HEK293 (cell line): ENCODE measurements at regions not wholly inside any gene's neighbourhood (a gene's known extent, or its start where the extent isn't known, plus 50 kb on each side); places are given as distances from the start of the nearest gene placed in this dataset.

Experiments used
- CTCF ChIP-seq: fragments of 450-650 bp; formaldehyde crosslinking; IDR thresholded peaks from 2 replicates; pipeline ENCODE4 v1.5.1; 2016; ENCODE audit warnings: missing biosample characterization, missing genetic modification characterization
- KLF16 ChIP-seq: fragments of 450-650 bp; formaldehyde crosslinking; IDR thresholded peaks from 2 replicates; pipeline ENCODE4 v1.5.1; 2017; ENCODE audit warnings: missing biosample characterization, missing genetic modification characterization
- REPIN1 ChIP-seq: fragments of 450-650 bp; formaldehyde crosslinking; IDR thresholded peaks from 2 replicates; pipeline ENCODE4 v1.5.1; 2017; ENCODE audit warnings: missing biosample characterization, missing genetic modification characterization, low read depth
- REST ChIP-seq: fragments of 450-650 bp; formaldehyde crosslinking; IDR thresholded peaks from 2 replicates; pipeline ENCODE4 v1.5.1; 2016; ENCODE audit warnings: missing biosample characterization, missing genetic modification characterization
- TCF7L2 ChIP-seq: IDR thresholded peaks from 2 replicates; pipeline ENCODE4 v1.6.1; 2011; ENCODE audit warnings: low read depth, mild to moderate bottlenecking, inconsistent platforms, low read length, moderate library complexity, borderline replicate concordance
- YY1 ChIP-seq: fragments of 450-650 bp; formaldehyde crosslinking; IDR thresholded peaks from 2 replicates; pipeline ENCODE4 v1.5.1; 2018; ENCODE audit warnings: missing biosample characterization, missing genetic modification characterization
- ZEB2 ChIP-seq: fragments of 450-650 bp; formaldehyde crosslinking; IDR thresholded peaks from 2 replicates; pipeline ENCODE4 v1.5.1; 2016; ENCODE audit warnings: missing biosample characterization, missing genetic modification characterization
- ZFHX2 ChIP-seq: fragments of 450-650 bp; formaldehyde crosslinking; conservative IDR thresholded peaks from 2 replicates; pipeline ENCODE4 v1.5.1; 2016; ENCODE audit warnings: missing biosample characterization, missing genetic modification characterization
- ZNF175 ChIP-seq: fragments of 450-650 bp; formaldehyde crosslinking; IDR thresholded peaks from 2 replicates; pipeline ENCODE4 v1.5.1; 2016; ENCODE audit warnings: missing biosample characterization, missing genetic modification characterization
- ZNF211 ChIP-seq: fragments of 450-650 bp; formaldehyde crosslinking; IDR thresholded peaks from 2 replicates; pipeline ENCODE4 v1.5.1; 2016; ENCODE audit warnings: low read depth, missing biosample characterization, missing genetic modification characterization
- ZNF488 ChIP-seq: fragments of 450-650 bp; formaldehyde crosslinking; IDR thresholded peaks from 2 replicates; pipeline ENCODE4 v1.5.1; 2016; ENCODE audit warnings: missing biosample characterization, missing genetic modification characterization
- ZNF560 ChIP-seq: fragments of 450-650 bp; formaldehyde crosslinking; IDR thresholded peaks from 2 replicates; pipeline ENCODE4 v1.5.1; 2017; ENCODE audit warnings: missing biosample characterization, missing genetic modification characterization, borderline replicate concordance
- ZNF561 ChIP-seq: fragments of 450-650 bp; IDR thresholded peaks from 2 replicates; pipeline ENCODE4 v1.5.1; 2018; ENCODE audit warnings: missing biosample characterization, missing genetic modification characterization, borderline replicate concordance
- ZNF707 ChIP-seq: fragments of 450-650 bp; formaldehyde crosslinking; IDR thresholded peaks from 2 replicates; pipeline ENCODE4 v1.5.1; 2016; ENCODE audit warnings: missing biosample characterization, missing genetic modification characterization

GRCh38 chr4:37769391-37769989 is 57.0 kb upstream of the PGM2 start:
- no peak for TF ChIP-seq CTCF (tag by site-specific recombination)
- TF ChIP-seq ZNF175, result no peak
- no peak for TF ChIP-seq ZNF560
- no peak for TF ChIP-seq ZNF488 (tag by site-specific recombination)
- TF ChIP-seq ZNF707 (tag by site-specific recombination), result no peak
- TF ChIP-seq TCF7L2, result no peak
- no peak for TF ChIP-seq REST
- TF ChIP-seq YY1 (tag by site-specific recombination), result no peak
- no peak for TF ChIP-seq ZNF561
- TF ChIP-seq ZFHX2 (tag by site-specific recombination), result no peak
- TF ChIP-seq REPIN1, result no peak
- TF ChIP-seq KLF16 (tag by site-specific recombination), result no peak
- TF ChIP-seq ZNF211, result no peak
- TF ChIP-seq ZEB2 (tag by site-specific recombination), result no peak
